ENCODE measurements at regions not wholly inside any gene's neighbourhood (a gene's known extent, or its start where the extent isn't known, plus 50 kb on each side); places are given as distances from the start of the nearest gene placed in this dataset.
"Not testable (repeated sequence)": the region's sequence is repeated elsewhere in the genome, so short reads cannot be mapped to it uniquely, and the experiment has no call there.

- DNase-seq (ENCODE audit: low read depth, low spot score); H4K20me1 ChIP-seq (ENCODE audit: control insufficient read depth, insufficient read depth); BruUV-seq (replicated peaks); in situ Hi-C loops (cut with MboI); H2AFZ ChIP-seq (ENCODE audit: control insufficient read depth, low read depth, low read length); H3K4me1 ChIP-seq (ENCODE audit: control insufficient read depth, insufficient read depth, low read length); H3K36me3 ChIP-seq (ENCODE audit: control insufficient read depth in 2 of 2, insufficient read depth in 2 of 2, low read length in 1 of 2); SMC1A ChIA-PET (ENCODE audit: uncharacterized antibody, unreplicated experiment); H3K9ac ChIP-seq (ENCODE audit: control insufficient read depth, insufficient read depth, low read length); CTCF ChIA-PET; ATAC-seq; H3K79me2 ChIP-seq (ENCODE audit: control insufficient read depth, insufficient read depth, low read length); H3K4me2 ChIP-seq (ENCODE audit: control insufficient read depth, insufficient read depth); RAD21 ChIA-PET (ENCODE audit: unreplicated experiment); H3K27me3 ChIP-seq (replicated peaks in 1 of 2; ENCODE audit: control insufficient read depth in 2 of 2, insufficient read depth in 2 of 2, low read length in 1 of 2); FAIRE-seq; intact Hi-C loops (cut with micrococcal nuclease; ENCODE audit: unreplicated experiment); H3K9me3 ChIP-seq (replicated peaks; ENCODE audit: control insufficient read depth, insufficient read depth, low read length); H3K4me3 ChIP-seq; POLR2A ChIA-PET; H3K27ac ChIP-seq (ENCODE audit: control insufficient read depth, insufficient read depth): not testable (repeated sequence)
- 54% methylated on average over 14 of the region's 14 CpGs for WGBS (ENCODE audit: insufficient coverage, insufficient replicate concordance, low lambda C conversion rate, missing lambda C conversion rate)
Observed at GRCh38 chr16:29268348-29268747, 138.2 kb downstream of the NPIPB11 start.

- H4K20me1 ChIP-seq (ENCODE audit: control insufficient read depth, insufficient read depth); POLR2A ChIA-PET; H3K4me2 ChIP-seq (ENCODE audit: control insufficient read depth, insufficient read depth); H3K27ac ChIP-seq (ENCODE audit: control insufficient read depth, insufficient read depth); CTCF ChIA-PET; FAIRE-seq; H2AFZ ChIP-seq (ENCODE audit: control insufficient read depth, low read depth, low read length); in situ Hi-C loops (cut with MboI); H3K4me3 ChIP-seq; intact Hi-C loops (cut with micrococcal nuclease; ENCODE audit: unreplicated experiment); H3K9me3 ChIP-seq (replicated peaks; ENCODE audit: control insufficient read depth, insufficient read depth, low read length); H3K27me3 ChIP-seq (replicated peaks in 1 of 2; ENCODE audit: control insufficient read depth in 2 of 2, insufficient read depth in 2 of 2, low read length in 1 of 2); BruUV-seq (replicated peaks); H3K79me2 ChIP-seq (ENCODE audit: control insufficient read depth, insufficient read depth, low read length); ATAC-seq; RAD21 ChIA-PET (ENCODE audit: unreplicated experiment); DNase-seq (ENCODE audit: low read depth, low spot score); H3K4me1 ChIP-seq (ENCODE audit: control insufficient read depth, insufficient read depth, low read length); H3K9ac ChIP-seq (ENCODE audit: control insufficient read depth, insufficient read depth, low read length); H3K36me3 ChIP-seq (ENCODE audit: control insufficient read depth in 2 of 2, insufficient read depth in 2 of 2, low read length in 1 of 2); SMC1A ChIA-PET (ENCODE audit: uncharacterized antibody, unreplicated experiment): not testable (repeated sequence)
- 43% methylated on average over 6 of the region's 6 CpGs for WGBS (ENCODE audit: insufficient coverage, insufficient replicate concordance, low lambda C conversion rate, missing lambda C conversion rate)
Observed at GRCh38 chr16:29267891-29268290, 138.6 kb downstream of the NPIPB11 start.

- POLR2A ChIA-PET; H3K4me3 ChIP-seq; intact Hi-C loops (cut with micrococcal nuclease; ENCODE audit: unreplicated experiment); H2AFZ ChIP-seq (ENCODE audit: control insufficient read depth, low read depth, low read length); FAIRE-seq; RAD21 ChIA-PET (ENCODE audit: unreplicated experiment); H3K4me2 ChIP-seq (ENCODE audit: control insufficient read depth, insufficient read depth); CTCF ChIA-PET; in situ Hi-C loops (cut with MboI); H3K36me3 ChIP-seq (ENCODE audit: control insufficient read depth in 2 of 2, insufficient read depth in 2 of 2, low read length in 1 of 2); H3K27ac ChIP-seq (ENCODE audit: control insufficient read depth, insufficient read depth); DNase-seq (ENCODE audit: low read depth, low spot score); SMC1A ChIA-PET (ENCODE audit: uncharacterized antibody, unreplicated experiment); H3K27me3 ChIP-seq (replicated peaks in 1 of 2; ENCODE audit: control insufficient read depth in 2 of 2, insufficient read depth in 2 of 2, low read length in 1 of 2); H3K79me2 ChIP-seq (ENCODE audit: control insufficient read depth, insufficient read depth, low read length); H3K4me1 ChIP-seq (ENCODE audit: control insufficient read depth, insufficient read depth, low read length); H3K9ac ChIP-seq (ENCODE audit: control insufficient read depth, insufficient read depth, low read length); H3K9me3 ChIP-seq (replicated peaks; ENCODE audit: control insufficient read depth, insufficient read depth, low read length); BruUV-seq (replicated peaks); H4K20me1 ChIP-seq (ENCODE audit: control insufficient read depth, insufficient read depth); ATAC-seq: not testable (repeated sequence)
- WGBS (ENCODE audit: insufficient coverage, insufficient replicate concordance, low lambda C conversion rate, missing lambda C conversion rate) = 47% methylated on average over 16 of the region's 16 CpGs
Observed at GRCh38 chr16:29267055-29267619, 139.4 kb downstream of the NPIPB11 start.

Measured in GM12878 (cell line).